IPS-NIHi7 (cell line): ENCODE measurements at regions not wholly inside any gene's neighbourhood (a gene's known extent, or its start where the extent isn't known, plus 50 kb on each side); places are given as distances from the start of the nearest gene placed in this dataset.

Source experiments
- DNase-seq: peaks from one replicate; pipeline ENCODE4 v3.0.0; 2012; ENCODE audit warnings: mixed read lengths; ENCODE audit errors: extremely low spot score

DNA sequence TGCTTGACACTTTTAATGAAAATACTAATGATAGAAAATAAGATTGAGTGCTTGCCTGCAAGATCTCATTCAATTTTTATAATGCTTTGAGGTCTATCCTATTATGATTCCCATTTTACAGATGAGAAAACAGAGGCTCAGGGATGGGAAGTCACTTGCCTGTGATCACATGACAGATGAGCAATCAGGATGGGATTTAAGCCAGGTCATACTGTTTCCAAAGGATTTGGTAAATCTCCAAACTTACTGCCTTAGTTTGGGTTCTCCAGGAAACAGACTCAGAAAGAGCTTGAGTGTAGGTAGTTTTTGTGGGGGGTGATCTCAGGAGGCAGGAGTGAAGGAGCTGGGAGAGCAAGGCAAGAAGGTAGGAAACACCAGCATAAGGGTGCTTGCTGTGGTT is 456.3 kb downstream of the MAFB start:
- no peak for DNase-seq

DNA sequence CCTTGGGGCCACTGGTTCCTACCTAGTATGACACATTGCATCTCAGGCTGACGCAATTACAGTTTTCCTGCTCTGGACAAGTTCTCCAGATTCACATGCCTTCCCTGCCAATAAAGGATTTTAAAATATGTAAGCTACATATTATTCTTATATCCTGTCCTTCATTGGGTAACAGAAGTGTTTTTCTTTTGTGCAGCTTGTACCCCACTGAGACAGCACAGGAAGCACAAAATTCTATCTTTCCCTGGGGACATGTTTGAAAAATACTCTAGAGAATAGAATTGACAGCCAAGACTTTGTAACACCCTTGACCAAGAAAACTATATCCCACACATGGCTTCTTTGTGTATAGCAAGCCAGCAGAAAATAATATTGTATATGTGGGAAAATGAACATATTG is 456.8 kb downstream of the MAFB start:
- no peak for DNase-seq

DNA sequence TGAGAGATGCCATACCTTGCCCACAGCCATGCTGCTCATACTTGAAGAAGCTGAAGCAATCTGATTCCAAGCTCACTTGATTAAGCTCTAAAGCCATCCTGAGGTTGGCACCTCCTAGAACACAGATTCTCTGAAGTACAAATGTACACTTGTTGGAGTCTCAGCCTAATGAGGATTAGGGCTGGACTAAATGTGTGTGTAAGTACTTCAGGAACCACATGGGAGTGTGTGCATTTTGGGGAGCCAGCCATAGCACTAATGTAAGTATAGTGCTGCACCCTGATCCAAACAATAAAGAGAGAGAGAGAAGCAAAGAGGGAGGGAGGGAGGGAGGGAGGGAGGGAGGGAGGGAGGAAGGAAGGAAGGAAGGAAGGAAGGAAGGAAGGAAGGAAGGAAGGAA is 458.6 kb downstream of the MAFB start:
- no peak for DNase-seq

DNA sequence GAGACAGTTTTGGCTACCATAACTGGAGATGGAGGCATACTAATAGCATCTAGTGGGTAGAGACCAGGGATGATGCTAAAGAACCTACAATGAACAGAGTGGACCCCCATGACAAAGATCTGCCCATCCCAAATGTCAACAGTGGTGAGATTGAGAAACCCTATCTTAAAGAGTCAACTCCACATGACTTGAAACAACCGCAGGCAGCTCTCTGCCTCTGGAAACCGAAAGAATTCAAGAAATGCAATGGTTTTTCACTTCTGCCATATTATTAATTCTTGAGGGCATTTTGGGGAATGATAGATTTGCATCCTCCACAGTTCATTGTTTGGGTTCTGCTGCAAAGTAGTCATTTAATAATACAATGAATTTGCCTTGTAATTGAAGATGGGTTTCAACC is 463.4 kb downstream of the MAFB start:
- DNase-seq, result no peak

DNA sequence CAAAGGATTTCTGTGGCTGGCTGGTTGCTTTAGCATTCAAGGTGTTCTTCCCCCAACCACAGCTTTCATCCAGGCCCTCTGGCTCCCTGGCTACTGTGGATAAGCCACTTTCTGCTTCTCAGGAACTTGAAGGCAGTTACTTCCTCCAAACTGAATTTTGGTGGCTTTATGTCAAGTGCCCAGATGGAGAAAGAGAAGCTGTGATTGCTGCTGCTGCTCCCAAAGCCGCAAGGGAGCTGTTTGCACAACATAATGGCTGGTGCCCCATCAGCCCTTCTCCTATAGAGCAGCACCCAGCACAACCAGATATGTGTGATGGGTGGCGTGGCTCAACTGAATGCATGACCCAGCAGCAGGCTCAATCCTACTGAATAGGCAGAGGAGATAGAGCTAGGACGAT is 465.2 kb downstream of the MAFB start:
- no peak for DNase-seq

DNA sequence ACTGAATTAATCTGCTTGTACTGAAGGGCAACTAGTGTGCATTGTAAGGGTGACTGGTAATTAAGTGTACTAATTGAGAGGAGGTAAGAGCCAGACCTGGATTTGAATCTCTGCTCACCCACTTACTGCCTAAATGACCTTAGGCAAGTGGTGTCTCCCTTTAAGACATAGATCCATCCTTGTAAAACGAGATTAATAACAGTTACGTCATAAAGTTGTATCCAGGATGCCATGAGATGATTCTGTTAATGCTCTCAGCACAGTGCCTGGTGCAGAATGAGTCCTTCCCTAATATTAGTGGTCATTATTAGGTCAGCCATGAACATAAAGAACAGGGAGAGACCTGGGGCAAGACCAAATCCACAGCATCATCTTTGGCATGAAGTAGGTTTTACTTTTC is 470.1 kb downstream of the MAFB start:
- DNase-seq, result no peak

DNA sequence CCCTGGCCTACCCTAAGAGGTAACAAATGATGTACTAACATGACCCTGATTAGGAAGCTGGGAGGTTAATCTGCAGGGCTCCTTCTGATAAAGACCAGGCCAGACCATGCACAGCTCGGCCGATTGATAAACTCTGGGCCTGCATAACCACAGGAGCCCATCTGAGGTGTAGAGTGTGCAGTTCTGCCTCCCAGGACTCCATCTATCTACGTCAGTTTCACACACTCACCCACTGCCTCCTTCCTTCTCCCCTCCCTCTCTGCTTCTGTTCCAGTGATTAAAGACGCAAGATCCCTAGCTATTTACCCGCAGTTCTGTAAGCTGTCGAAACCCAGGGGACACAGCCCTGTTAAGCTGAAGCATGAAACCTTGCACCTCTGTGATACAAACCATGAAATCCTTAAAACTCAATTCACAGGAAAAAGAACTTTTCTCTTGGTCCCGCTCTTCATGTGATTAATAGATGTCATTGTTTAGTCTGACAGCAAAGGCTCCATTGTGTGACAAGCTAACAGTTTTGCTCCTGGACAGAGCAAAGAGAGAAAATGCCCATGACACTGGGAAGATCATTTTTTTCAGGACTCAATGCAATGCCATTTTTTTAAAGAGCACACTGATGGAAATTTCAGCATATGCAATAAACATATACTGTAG is 470.6 kb downstream of the MAFB start:
- DNase-seq, result peak; percentile 12

DNA sequence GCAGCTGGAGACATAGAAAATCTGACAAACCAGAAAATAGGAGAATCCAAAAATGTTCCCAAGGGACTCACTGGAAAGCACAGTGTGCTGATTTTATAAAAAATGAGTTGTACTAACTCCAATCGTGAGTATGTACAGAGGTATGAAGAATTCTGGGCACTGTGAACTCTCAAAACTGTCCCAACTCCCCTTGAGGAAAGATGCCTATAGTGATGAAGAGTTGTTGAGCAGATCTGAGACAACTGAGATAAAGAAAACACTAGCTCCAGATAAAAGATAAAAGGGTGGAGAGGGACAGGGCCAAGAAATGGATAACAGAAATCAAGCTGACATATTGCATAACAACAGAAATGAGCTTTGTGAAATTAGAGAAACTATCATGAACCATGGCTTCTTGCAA is 481.4 kb downstream of the MAFB start:
- no peak for DNase-seq

DNA sequence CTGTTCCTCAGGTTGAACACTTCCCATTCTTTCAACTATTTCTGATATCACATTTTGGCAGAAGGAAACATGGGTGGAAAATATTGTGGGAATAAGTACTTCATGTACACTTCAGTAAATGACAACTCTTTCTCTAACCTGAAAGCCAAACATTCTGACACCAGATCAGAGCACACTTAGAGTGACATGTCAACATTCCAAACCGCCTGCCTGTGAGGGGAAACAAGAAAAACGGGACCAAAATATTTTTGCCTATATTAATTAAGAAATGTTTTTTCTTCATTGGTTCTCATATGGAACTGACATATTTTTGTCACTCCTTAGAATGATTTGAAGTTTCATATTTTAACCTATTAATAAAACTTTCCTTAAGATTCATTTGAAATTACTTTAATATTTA is 483.1 kb downstream of the MAFB start:
- DNase-seq, result no peak

DNA sequence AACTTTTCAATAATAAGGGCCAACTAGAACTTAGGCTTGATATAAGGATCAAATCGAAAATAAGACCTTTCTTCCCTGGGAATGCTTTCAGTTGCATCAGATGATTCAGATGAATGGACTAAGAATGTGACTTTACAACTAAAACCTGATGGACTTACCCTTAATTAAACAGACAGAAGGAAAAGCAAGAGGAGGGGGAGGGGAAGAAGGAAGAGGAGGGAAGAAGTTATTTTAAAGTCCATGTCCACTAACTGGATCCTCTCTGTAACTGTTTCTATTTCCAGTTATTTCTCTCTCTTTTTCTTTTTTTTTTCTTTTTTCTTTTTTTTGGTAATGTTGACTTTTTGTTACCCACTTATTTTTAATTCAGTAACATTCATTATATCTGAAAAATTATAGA is 486.0 kb downstream of the MAFB start:
- DNase-seq, result no peak

DNA sequence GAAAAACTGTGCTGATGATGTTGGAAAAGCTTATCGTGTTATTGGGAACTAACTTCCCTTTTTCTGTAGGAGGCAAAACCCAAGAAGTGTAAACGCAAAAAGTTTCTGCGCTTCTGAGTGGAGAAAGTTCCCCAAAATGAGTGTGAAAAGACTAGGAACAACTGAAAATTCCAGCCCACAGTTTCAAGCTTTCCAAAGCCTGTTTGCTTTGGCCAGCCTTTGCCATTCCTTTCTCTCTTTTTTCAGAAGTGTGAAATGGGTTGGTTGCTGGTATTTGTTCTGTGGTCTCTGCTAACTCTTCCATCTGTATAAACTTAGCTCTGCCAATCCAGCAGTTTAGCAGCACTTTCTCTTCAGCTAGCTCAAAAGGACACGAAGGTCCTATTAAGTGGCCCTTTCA is 491.3 kb downstream of the MAFB start:
- DNase-seq, result peak; percentile 19

DNA sequence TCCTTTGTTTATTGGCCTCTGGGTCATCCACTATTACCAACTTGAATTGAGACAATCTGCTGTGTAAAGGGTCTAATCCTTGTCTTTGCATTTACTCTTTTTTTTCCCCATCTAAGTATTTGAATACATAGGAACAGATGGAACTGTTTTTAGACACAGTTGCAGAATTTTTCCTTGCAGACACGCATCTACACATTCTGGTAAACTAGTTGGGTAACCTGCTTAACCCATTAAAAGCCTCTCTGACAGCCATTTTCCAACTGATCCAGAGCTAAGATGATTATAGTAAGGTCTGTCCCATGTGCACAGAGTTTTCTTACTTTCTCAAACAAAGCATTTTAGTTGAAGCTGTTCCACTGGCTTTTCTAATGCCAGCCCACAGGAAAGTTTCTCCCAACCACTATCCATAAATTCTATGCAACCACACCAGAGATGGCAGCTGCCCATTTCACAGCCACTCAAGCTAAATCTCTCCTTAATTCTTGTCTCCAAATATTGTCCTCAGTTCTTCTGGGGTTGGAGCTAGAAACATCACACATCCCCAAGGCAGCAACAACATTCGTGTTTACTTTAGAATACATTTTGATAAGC is 492.1 kb downstream of the MAFB start:
- no peak for DNase-seq

DNA sequence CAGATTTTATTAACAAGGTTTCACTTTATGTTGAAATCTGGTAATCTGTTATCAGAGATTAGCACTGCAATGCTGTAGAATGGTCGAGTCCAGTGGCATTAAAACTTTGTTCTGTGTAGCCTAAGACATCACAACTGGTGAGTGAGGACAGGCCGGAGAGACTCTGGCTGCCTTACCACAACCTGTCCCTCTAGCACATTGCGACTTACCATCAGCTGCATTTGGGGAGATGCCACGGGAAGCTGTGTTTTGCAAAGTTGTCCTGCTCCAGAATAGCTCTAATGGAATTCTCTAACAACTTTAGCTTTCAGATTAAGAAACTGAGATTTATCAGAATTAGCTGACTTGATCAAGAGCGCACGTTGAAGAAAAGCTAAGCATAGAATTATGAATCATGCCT is 493.3 kb downstream of the MAFB start:
- no peak for DNase-seq

DNA sequence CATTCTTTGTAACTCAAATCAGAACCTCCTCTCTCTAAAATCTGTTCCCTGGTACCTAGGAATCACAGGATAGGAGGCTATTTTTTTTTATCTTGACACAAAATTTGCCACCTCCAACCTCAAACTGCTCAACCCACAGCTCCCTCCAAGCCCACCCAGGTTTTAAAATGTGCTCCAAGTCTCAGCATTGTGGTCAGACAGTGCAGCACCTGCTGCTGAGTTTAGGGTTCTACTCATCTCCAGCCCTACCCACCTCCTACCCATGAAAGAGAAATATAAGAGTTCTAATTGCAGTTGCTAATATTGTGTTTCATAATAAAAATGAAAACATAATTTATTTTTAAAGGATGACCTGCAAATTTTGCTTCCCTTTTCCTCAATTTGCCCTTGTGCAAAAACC is 496.5 kb downstream of the MAFB start:
- DNase-seq, result no peak

DNA sequence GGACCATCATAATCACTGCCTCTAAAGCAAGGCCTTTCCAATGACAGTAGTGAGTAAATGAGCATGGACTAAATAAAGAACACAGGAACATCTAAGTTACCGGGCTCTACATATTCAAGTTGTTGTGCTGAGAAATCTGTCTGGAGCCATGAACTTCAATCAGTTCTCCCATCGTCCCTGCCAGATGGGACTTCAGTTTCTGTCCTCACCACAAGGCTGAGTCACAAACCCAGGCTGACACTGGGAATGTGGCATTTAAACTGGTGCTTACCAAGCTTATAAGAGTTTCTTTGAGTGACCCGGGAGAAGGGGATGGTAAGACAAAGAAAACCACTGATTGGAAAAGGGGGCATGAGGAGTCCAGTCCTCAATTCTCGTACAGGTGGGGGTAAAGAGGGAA is 497.0 kb downstream of the MAFB start:
- DNase-seq, result no peak

DNA sequence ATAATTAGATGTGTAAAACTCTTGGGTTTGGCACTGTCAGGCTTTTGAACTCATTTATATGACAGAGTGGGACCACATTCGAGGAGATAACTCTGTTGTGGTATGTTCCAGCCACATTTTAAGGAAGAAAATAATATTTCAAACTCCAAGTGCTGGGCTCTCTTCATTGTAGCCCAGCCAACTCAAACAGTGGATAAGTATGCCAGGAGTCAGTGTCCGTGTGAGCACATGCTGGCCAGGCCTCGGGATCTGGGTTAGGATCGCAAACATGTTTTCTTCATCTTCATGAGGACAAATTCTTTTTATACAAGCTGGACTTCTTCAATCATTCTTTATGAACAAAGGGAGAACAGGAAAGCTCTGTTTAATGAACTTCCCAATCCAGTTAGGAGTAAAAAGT is 497.5 kb downstream of the MAFB start:
- DNase-seq, result no peak

DNA sequence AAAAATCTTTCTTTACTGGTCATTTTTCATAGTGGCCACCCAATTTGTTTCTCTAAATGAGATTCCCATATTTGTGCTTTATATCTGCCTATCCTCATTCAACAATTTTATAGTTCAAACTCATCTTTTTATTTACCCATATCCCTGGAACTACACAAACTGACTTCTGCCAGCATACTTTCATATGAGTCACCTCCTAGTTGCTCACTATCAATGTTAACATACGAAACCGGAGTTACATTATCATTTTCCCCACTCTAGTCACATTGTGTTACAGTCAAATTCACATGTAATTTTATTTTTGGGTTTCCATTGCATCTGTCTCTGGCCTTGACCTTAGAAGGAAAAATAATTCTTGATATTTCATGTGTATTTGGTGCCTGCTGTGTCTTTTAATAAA is 499.4 kb downstream of the MAFB start:
- DNase-seq, result no peak

DNA sequence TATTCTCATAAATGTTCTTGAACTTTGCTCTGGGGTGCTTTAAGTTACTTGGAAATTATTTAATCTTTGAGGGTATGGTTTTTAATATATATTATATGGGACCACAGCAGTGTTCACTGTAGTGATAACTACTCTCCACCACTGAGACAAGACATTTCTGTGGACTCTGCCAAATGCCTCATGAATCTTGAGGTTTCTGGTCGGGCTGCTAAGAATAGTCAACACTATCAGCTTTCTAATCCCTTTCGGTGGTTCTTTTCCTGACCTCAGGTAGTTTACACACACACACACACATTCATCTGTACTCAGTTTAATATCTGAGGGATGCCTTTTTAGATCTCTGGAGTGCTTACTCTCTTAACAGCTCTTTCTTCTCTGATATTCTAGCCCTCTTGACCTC is 500.7 kb downstream of the MAFB start:
- DNase-seq, result no peak

DNA sequence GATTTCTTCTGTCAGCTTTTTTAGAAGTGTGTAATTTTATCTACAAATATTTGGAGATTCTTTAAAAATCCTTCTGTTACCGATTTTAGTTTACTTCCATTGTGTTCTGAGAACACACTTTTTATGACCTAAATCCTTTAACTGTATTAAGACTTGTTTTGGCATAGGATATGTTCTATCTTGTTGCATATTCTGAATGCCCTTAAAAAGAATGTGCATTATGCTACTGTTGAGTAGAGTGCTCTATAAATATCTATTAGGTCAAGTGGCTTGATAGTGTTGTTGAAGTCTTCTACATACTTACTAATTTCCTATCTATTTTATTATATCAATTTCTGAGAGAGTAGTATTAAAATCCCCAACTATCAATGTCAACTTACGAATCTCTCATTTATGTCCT is 502.2 kb downstream of the MAFB start:
- no peak for DNase-seq

DNA sequence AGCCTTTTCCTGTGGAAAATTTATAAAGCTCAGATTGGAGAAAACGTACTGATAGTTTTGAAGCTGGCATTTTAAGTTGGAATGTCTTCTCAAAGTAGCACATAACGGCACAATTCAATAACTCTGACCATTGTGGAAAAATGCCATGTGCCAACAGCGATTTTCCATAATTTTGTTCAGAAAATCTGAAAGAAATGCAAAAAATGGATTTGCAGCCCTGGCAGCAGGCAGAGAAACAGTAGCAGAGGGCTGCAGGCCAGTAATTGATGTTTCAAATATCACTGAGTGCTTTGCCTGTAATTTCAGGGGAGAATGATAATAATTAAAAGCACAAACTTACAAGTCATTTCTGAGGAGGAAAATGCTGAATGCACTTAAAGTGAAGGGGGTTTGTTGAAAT is 507.4 kb downstream of the MAFB start:
- no peak for DNase-seq

DNA sequence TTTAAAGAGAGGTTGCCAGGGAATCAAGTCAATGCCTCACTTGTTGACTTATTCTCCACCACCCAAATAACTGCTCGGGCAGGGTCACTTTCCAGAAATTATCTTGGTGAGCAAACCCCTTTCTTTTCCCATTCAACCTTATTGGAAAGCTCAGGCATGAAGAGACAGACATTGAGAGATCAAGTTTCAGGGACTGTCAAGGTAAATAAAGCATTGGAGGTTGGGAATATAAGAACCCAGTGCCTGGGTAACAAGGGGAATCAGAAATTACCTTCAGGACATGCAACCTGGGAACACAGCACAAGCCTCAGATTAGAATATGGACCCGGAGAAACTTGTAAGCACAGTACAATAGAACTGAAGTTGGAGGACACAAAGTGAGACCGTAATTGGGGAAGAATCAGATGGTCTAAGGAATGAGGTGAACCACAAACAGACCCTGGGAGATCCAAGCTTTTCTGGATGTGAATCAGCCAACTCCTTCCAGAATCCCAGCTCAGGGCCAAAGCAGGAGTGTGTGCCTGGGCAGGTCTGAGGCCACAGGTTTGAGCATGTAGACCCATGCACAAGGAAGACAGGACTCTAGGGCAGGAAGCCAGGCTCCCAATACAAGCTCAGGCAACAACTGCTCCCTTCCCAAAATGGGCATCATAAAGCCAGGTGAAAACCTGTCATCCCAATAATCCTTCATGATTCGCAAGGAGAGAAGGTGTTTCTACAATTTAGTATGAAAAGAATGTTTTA is 512.8 kb downstream of the MAFB start:
- DNase-seq, result no peak

DNA sequence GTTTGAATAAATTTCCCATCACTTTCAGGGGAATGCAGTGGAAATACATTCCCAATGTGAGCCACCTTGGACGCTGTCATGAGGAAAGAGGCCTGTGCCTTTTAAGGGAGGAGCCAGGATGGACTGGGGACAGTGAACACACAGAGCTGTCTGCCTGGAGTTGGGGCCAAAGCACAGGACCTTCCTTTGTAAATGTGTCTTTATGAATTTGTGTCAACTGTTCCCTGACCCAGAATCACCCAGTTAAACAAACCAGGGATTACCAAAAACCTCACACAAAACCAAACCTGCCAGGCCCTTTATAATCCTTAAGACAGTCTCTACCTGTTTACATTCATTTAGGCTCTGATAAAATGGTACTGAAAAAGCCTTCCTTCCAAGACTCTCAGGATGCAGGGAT is 513.7 kb downstream of the MAFB start:
- no peak for DNase-seq

DNA sequence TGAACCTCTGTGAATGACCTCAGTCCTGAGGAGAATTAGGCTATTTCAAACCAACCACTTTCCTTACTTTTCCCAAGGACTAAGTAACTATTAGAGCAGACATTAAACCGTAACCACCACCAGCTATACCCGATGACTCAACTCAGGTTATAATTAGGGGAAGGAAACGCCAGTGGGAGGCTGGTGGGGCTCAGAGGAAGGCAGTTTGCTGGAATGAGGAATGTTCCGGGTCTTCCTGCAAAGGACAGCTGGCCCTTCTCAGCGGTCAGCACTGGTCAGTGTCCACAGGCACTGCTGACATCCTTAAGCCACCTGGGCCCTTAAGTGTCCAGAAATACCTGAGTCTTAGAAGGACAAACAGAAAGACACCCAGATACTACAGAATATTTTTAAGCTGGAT is 515.2 kb downstream of the MAFB start:
- no peak for DNase-seq
